Erythroblast (primary cell): ENCODE measurements at regions not wholly inside any gene's neighbourhood (a gene's known extent, or its start where the extent isn't known, plus 50 kb on each side); places are given as distances from the start of the nearest gene placed in this dataset.
A peak's percentile ranks its signal among the peaks of the same experiment; 100 is the strongest.

Experiments used
- DNase-seq, 2 experiments: peaks; one replicate each; lab custom pipeline; 2025; lab: John Stamatoyannopoulos, UW
- GATA1 ChIP-seq: IDR thresholded peaks from 2 replicates; pipeline ENCODE4 v1.6.1; 2011; ENCODE audit warnings: low read depth, mild to moderate bottlenecking, control low read depth, low read length, moderate library complexity
- POLR2A ChIP-seq: IDR thresholded peaks from 2 replicates; pipeline ENCODE4 v1.6.1; 2011; ENCODE audit warnings: mild to moderate bottlenecking, low read length

GRCh38 chrX:131728295-131729145, 184.6 kb downstream of the OR13H1 start:
- TF ChIP-seq GATA1 (no peak), POLR2A (no peak)
- DNase-seq, result no peak

- DNase-seq, result no peak
- TF ChIP-seq POLR2A, result no peak
- no peak for TF ChIP-seq GATA1
Measured at GRCh38 chrX:131729295-131729694, 185.4 kb downstream of the OR13H1 start.

GRCh38 chrX:131734621-131735020, 190.7 kb downstream of the OR13H1 start:
- TF ChIP-seq GATA1 (no peak), POLR2A (no peak)
- DNase-seq, result no peak

GRCh38 chrX:131735127-131735526, 191.3 kb downstream of the OR13H1 start:
- DNase-seq, result no peak
- TF ChIP-seq GATA1, result no peak
- no peak for TF ChIP-seq POLR2A

GRCh38 chrX:131739823-131740222, 195.9 kb downstream of the OR13H1 start:
- TF ChIP-seq GATA1, result no peak
- no peak for TF ChIP-seq POLR2A
- peak; percentile 0 to 1 for DNase-seq

- TF ChIP-seq GATA1, result no peak
- no peak for TF ChIP-seq POLR2A
Measured at GRCh38 chrX:131741103-131741581, 197.3 kb downstream of the OR13H1 start.

GRCh38 chrX:131745942-131746489, 202.1 kb downstream of the OR13H1 start:
- DNase-seq, result no peak
- no peak for TF ChIP-seq POLR2A
- TF ChIP-seq GATA1, result no peak

More at GRCh38 chrX:131741103-131741581, 197.3 kb downstream of the OR13H1 start:
- no peak for DNase-seq

GRCh38 chrX:131746491-131746968, 202.7 kb downstream of the OR13H1 start:
- DNase-seq, result peak in 1 of 2 experiments; percentile 5

GRCh38 chrX:131747173-131747572, 203.3 kb downstream of the OR13H1 start:
- DNase-seq, result no peak

More at GRCh38 chrX:131746491-131746968, 202.7 kb downstream of the OR13H1 start:
- TF ChIP-seq POLR2A (no peak), GATA1 (no peak)

GRCh38 chrX:131752493-131753198, 208.8 kb downstream of the OR13H1 start:
- no peak for DNase-seq
- TF ChIP-seq GATA1 (no peak), POLR2A (no peak)

More at GRCh38 chrX:131747173-131747572, 203.3 kb downstream of the OR13H1 start:
- no peak for TF ChIP-seq GATA1

- peak in 1 of 2 experiments; percentile 0 for DNase-seq
- no peak for TF ChIP-seq GATA1
- TF ChIP-seq POLR2A, result no peak
Measured at GRCh38 chrX:131762802-131763234, 218.9 kb downstream of the OR13H1 start.

GRCh38 chrX:131763674-131764073, 219.8 kb downstream of the OR13H1 start:
- DNase-seq, result no peak
- TF ChIP-seq GATA1 (no peak), POLR2A (no peak)

GRCh38 chrX:131764216-131764615, 220.3 kb downstream of the OR13H1 start:
- no peak for DNase-seq
- TF ChIP-seq GATA1 (no peak), POLR2A (no peak)
